ENCODE measurements at regions not wholly inside any gene's neighbourhood (a gene's known extent, or its start where the extent isn't known, plus 50 kb on each side); places are given as distances from the start of the nearest gene placed in this dataset.
"Not testable (repeated sequence)": the region's sequence is repeated elsewhere in the genome, so short reads cannot be mapped to it uniquely, and the experiment has no call there.

DNA sequence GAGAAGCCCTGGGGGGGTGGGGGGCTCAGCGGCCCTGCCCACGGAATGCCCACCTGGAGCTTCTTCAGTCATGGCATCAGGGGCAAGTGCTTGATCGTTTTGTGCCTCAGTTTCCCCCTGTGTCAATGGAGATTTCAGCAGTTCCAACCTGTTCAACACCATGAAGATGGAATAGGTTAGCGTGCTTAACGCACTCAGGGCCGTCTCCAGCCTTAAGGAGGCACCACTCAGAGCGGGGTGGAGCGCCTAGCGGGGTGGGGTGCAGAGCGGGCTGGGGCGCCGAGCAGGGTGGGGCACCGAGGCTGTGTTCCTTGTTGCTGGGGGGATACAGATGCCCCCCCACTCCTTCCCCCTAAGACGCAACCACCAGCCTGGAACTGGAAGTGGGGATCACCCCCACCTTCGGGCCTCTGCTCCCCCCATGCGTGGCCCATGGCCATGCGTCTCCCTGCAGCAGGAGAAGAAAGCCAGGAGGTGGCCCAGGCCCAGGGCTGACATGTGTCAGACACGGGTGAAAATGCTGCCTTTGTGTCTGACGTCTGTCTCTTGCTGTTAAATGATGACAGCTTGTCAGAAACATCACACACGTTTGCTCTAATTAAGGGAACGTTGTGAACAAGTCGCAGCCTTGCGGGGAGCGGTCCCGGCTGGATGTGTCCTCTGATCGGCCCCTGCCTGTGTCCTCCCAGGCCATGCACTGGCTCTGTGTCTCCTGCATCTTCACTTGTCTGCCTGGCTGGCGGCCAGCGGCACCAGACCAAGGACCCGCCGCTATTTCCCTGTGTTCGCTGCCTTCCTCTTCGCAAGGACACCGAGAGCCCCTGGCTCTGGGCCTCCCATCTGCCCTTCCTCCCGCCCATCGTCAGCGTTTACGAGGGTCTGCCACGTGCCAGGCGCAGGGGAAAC lies 192.1 kb downstream of the BANP start:
- not testable (repeated sequence) for DNase-seq (ENCODE audit: low spot score in 2 of 2); ATAC-seq; H3K27ac Mint-ChIP-seq
- H3K36me3 Mint-ChIP-seq: peaks cover 7 to 17% of the 10 kb centered on the region in 2 donors
- peaks cover 9 to 12% of the 10 kb centered on the region in 2 donors for H3K9me3 Mint-ChIP-seq

DNA sequence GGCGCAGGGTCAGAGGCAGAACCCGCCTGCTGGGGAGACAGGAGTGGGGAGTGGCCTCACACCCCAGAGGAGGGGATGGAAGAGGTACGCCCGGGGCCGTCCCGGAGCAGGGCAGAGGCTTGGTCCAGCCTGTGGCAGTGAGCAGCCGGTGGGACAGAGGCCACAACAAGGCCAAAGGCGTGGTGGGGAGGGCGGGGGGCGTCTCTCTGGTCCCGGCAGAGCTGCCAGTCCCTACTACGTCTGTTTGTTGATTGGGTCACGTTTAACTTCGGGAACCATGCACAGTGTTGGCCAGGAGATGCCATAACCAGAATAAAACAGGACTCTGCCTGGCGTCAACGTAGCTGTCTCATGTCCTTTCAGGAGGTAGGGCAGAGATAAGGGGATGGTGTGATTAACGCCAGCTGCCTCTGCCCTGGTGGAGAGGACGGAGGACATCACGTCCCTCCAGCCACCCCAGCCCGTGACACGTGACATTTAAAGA lies 192.8 kb downstream of the BANP start:
- H3K36me3 Mint-ChIP-seq: peaks cover under 1 to 10% of the 10 kb centered on the region in 2 donors
- H3K27ac Mint-ChIP-seq: no peak overlapping the region
- DNase-seq (ENCODE audit: low spot score in 2 of 2) (no peak), ATAC-seq (no peak)
- peaks cover 4 to 9% of the 10 kb centered on the region in 2 donors for H3K9me3 Mint-ChIP-seq

DNA sequence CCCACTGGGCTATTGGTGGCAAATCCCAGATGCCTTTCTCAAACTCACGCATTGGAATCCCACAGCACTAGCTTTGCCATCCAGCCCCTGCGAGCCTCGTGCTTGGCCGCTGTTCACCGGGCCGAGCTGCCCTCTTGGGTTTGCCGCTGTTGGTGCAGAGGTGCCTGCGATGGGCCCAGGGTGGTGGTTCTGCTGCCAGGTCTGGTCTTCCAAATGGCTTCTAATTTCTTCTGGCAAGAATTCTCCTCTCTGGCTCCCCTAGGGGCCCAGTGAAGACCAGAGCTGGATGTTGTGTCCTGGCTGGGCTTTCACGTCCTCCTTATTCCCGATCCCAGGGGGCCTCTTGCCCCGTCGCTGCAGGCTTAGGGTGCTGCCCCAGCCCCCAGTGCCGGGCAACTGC lies 194.1 kb downstream of the BANP start:
- H3K36me3 Mint-ChIP-seq; H3K9me3 Mint-ChIP-seq; ATAC-seq; DNase-seq (ENCODE audit: low spot score in 2 of 2); H3K27ac Mint-ChIP-seq: not testable (repeated sequence)

DNA sequence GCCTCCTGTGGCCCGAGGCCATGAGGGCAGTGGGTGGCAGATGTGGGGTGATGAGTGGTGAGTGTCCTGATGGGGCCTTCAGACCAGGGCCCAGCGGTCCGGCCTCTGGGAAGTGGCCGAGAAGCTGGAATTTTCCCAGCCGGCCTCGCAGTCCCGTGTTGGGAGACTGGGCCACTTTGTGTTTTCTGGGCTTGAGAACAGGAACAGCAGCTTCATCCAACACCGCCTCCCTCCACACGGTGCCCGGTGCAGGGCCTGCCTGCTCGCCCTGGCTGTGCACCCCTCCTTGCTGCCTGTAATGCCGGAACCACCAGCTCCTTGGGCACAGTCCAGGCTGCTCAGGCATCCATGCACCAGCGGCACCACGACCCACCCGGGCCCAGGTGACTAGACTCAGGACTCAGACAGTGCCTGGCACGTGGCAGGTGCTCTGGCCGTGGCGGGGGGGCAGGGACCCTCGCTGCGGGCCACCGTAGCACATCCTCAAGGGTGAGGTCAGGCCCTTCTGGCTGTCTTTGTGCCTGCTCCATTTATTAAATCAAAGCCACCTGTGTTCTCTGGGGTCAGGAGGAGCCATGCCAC lies 194.7 kb downstream of the BANP start:
- not testable (repeated sequence) for H3K27ac Mint-ChIP-seq; H3K36me3 Mint-ChIP-seq; DNase-seq (ENCODE audit: low spot score in 2 of 2); ATAC-seq; H3K9me3 Mint-ChIP-seq

DNA sequence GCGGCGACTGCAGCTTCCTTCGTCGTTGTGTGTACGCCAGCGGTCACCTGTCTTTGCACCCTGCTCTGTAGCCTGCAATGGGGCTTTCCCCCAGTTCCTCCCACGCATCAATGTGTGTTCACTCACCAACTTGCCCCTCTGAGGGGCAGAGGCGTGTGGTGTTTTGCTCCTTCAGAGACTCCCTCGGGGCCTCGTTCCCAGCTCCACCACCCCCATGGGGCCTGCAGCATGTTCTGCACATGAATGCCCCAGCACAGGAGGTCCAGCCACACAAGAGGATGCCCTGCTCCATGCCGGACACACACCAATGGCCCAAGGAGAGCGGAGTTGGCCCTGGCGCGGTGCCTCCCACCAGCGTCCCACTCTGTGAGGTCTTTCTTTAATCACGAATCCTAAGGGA lies 196.8 kb downstream of the BANP start:
- H3K36me3 Mint-ChIP-seq; ATAC-seq; H3K27ac Mint-ChIP-seq; DNase-seq (ENCODE audit: low spot score in 2 of 2); H3K9me3 Mint-ChIP-seq: not testable (repeated sequence)

DNA sequence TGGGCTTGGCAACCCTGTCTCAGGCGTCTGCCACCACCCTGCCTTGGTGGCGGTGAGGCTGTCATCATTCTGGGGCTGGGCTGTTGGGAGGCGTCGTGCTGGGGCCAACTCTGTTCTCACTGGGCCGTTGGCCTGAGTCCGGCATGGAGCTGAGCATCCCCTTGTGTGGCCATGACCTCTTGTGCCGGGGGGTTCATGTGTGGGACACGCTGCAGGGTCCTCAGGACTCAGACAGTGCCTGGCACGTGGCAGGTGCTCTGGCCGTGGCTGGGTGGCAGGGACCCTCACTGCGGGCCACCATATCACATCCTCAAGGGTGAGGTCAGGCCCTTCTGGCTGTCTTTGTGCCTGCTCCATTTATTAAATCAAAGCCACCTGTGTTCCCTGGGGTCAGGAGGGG lies 197.4 kb downstream of the BANP start:
- not testable (repeated sequence) for DNase-seq (ENCODE audit: low spot score in 2 of 2); ATAC-seq; H3K36me3 Mint-ChIP-seq

DNA sequence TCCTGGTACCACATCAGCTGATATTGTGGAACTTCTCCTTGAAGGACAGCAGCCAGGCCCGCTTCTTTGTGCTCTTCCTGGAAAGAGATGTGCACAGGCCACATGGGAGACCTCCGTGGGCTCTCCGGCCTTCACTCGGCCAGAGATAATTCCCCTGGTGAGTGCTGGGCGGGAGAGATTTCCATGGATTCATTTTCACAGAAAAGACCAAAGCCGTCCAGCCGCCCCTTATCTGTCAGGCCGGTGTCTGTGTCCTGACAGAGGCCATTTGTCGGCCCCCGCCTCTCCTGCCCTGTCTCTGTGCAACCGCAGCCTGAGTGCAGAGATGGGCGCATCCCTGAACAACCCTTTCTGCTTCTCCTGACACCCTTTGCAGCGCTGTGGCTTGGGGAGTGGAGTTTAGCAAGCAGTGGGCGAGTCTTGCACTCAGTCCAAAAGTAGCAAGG lies 197.9 kb downstream of the BANP start:
- DNase-seq (ENCODE audit: low spot score in 2 of 2); H3K27ac Mint-ChIP-seq; ATAC-seq; H3K9me3 Mint-ChIP-seq; H3K36me3 Mint-ChIP-seq: not testable (repeated sequence)

More for the DNA sequence above, 197.4 kb downstream of the BANP start:
- not testable (repeated sequence) for H3K27ac Mint-ChIP-seq, H3K9me3 Mint-ChIP-seq

DNA sequence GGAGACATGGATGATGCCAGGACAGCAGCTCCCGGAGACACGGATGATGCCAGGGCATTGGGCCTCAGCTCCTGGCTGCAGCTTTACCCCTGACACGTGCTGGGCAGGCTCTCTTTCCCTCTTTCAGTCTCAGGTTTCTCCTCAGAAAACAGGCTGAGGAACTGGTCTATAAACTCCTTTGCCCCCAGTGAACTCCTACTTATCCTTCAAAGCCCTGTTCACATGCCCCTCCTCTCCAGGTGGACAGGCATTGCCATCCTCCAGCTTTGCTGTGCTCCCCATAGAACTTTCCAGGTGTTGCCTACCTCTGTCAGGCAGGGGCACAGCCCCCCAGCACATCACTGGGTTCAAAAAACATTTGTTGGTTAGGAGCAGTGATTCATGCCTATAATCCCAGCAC lies 198.4 kb downstream of the BANP start:
- H3K27ac Mint-ChIP-seq; DNase-seq (ENCODE audit: low spot score in 2 of 2); H3K9me3 Mint-ChIP-seq; H3K36me3 Mint-ChIP-seq; ATAC-seq: not testable (repeated sequence)

DNA sequence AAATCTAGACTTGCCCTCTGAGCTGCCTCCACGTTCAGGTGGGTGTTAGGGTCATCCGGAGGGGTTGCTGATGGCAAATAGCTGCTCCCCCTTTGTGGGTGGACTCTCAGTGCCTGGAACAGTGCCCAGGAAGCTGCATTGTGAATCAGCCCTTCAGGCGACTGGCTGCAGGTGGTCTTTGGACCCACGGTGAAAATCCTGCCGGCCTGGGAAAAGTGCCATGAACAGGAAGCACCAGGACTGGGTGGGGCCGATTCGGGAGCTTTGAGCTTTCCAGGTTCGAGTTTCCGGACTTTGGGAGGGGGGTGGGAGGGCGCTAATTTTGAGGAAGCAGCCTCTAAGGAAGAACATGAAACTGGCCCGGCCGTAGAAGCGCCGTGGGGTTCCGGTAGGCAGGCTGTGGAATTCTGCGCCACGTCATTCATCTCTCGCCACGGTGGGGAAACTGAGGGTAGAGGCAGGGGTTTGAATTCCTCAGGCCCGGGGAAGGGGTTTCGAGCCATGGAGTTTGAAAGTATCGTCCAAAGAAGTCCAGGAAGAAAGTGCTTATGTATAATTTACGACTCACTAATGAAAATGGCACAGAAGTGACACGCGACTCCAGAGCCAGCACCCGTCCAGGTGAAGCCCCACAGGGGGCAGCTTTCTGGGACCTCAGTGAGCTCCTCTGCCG lies 199.4 kb downstream of the BANP start:
- H3K27ac Mint-ChIP-seq; H3K9me3 Mint-ChIP-seq; ATAC-seq; DNase-seq (ENCODE audit: low spot score in 2 of 2); H3K36me3 Mint-ChIP-seq: not testable (repeated sequence)

DNA sequence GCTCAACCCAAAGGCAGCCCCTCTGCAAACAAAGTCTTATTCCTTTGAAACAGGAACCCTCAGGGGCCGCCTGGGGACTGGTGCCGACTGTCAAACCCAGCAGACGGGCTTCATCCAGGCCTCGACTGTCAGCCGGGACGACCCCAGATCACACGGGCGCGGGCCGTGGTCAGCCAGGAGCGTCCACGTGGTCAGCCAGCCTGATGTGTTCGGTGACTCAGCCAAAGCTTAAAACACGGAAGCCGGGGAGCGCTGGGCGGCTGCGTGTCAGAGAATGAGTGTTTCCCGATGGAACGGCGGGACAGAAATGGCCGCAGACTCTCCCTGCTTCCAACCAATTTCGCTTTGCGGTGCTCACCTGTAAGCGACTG lies 199.9 kb downstream of the BANP start:
- ATAC-seq; DNase-seq (ENCODE audit: low spot score in 2 of 2); H3K36me3 Mint-ChIP-seq; H3K9me3 Mint-ChIP-seq; H3K27ac Mint-ChIP-seq: not testable (repeated sequence)

DNA sequence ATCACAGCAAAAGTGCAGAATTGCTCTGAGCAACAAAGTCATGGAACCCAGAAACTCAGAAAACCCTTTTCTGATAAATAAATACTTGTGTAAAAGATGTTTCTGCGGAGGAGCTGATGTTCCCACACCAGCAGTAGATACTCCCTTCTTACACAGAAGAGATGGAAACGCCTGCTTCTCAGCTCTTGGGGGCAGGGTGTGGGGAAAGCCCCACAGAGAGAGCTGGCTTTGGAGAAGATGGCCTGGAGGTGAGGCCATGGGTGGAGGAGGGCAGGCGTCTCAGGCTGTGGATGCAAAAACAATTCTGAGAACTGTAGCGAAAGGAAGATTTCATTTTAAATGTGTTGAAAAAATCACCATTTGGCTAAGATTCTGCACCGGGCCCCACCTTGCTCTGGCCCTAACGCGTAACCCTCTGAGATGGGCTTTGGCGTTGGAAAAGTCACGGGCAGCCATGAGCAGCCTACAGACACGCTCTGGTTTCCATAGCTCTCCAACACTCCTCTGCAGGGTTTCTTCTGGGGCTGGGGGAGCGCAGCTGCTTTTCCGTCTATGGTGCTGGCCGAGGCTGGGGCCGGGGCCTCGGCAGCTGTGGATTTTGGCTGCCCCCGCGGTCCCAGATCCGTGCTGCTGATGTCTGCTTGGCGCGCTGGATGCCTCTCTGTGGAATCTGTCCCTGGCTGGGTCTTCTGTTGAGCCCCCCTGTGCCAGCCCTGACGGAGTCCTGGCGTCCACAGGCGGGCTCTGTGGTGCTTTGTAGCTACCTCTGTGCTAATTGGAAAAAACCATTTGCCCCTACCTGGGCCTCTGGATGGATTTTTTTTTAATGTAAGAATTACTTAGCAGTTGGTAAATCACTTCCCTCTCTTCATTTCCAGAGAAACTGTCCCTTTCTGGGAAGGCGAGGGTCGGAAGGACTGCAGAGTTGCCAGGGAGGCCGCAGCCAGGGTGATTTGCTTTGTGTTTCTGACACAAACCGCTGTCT lies 200.9 kb downstream of the BANP start:
- ATAC-seq; H3K9me3 Mint-ChIP-seq; H3K36me3 Mint-ChIP-seq; H3K27ac Mint-ChIP-seq; DNase-seq (ENCODE audit: low spot score in 2 of 2): not testable (repeated sequence)

DNA sequence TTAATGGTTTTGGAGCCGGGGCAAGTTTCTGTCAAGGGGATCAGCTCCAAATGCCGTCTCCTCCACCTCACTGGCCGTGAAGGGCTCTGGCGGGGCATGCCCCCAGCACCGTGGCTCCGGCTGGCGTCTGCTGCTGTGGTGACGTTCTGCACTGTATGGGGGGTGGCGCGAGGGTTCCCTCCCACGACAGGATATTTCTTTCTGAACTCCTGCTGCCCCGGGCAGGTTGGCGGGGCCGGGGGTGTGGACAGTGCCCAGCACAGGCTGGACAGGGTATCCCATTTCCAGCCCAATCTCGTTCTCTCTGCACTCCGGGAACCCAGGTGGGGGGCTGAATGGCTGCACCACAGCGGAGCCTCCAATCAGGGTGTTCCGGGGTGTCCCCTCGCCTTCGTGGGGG lies 201.6 kb downstream of the BANP start:
- not testable (repeated sequence) for ATAC-seq; H3K36me3 Mint-ChIP-seq; DNase-seq (ENCODE audit: low spot score in 2 of 2); H3K9me3 Mint-ChIP-seq; H3K27ac Mint-ChIP-seq

DNA sequence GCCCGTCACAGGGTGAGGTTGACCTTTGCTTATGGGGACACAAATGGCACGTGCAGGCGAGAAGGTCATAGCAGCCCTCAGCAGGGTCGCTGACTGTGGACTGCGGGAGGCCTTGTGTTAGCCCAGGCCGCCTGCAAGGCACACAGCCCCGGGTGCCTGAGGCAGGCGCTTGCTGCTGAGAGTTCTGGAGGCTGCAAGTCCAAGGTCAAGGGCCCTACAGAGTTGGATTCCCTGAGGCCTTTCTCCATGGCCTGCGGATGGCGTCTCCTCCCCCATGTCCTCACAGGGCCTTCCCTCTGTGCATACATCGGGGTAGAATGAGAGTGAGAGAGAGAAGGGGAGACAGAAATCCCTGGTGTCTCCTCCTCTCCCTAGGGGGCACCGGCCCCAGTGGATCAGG lies 202.3 kb downstream of the BANP start:
- not testable (repeated sequence) for H3K36me3 Mint-ChIP-seq; ATAC-seq; DNase-seq (ENCODE audit: low spot score in 2 of 2); H3K9me3 Mint-ChIP-seq; H3K27ac Mint-ChIP-seq

DNA sequence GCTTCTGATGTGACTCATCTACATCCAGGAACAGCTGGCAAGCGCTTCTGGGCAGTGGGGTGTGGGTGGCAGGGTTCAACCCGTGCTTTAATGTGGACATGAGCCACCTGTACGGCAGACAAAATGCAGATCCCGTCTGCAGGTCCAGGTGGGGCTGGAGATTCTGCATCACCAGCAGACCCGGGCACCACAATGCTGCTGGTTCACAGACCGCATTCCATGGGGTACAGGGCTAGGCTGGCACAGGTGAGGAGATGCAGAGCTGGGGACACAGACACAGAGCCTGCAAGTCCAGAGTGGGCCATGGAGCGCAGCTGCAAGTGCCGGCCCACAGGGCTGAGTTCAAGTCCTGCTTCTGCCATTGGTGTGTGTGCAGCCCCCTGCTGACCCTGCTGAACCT lies 203.7 kb downstream of the BANP start:
- ATAC-seq; H3K27ac Mint-ChIP-seq; H3K9me3 Mint-ChIP-seq; DNase-seq (ENCODE audit: low spot score in 2 of 2); H3K36me3 Mint-ChIP-seq: not testable (repeated sequence)

DNA sequence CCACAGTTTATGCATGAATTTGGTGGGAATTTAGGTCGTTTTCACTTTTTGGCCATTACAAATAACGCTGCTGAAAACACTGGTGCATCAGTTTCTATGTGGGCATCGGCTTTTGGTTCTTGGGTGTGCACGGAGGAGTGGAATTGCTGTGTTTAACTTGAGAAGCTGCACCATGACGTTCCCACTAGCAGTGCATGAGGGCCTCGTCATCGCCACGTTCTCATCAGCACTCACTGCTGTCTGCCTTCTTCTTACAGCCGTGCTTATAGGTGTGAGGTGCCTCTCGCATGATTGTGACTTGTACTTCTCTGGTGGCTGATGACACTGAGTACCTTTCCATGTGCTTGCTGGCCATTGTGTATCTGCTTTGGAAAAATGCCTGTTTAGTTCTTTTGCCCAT lies 204.4 kb downstream of the BANP start:
- not testable (repeated sequence) for H3K9me3 Mint-ChIP-seq; H3K36me3 Mint-ChIP-seq; ATAC-seq; H3K27ac Mint-ChIP-seq; DNase-seq (ENCODE audit: low spot score in 2 of 2)

DNA sequence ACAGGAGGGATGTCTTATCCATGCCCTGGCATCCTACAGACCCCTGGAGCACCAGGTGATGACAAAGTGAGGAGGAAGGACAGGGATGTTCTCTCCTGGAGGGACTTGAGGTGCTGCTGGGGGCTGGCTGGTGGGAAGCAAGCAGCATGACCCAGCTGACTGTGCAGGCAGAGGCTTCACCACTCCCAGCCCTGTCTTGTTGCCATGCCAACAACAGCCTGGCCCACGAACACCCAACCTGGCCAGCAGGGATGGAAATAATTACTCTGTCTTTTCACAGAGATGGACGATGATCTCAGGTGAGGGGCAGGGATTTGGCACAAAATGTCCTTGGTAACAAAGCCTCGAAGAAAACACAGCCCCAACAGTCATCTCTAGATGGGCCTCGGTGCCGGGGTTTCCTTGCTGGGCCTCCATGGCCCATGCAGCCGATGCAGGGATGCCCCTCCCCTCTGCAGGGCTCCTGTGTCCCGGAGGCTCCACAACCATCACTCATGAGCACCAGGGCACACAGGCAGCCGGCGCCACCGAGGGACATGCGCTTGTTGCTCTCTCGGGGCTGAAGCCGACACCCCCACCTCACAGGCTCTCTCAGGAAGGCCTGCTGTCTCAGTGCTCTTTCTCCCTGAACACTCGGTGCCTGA lies 205.5 kb downstream of the BANP start:
- not testable (repeated sequence) for H3K36me3 Mint-ChIP-seq; ATAC-seq; H3K27ac Mint-ChIP-seq; DNase-seq (ENCODE audit: low spot score in 2 of 2); H3K9me3 Mint-ChIP-seq
